ENCODE measurements at regions not wholly inside any gene's neighbourhood (a gene's known extent, or its start where the extent isn't known, plus 50 kb on each side); places are given as distances from the start of the nearest gene placed in this dataset.

GRCh38 chr6:130692659-130693058 is 134.5 kb upstream of the SMLR1 start:
- TF ChIP-seq CTCF (IDR thresholded peaks at IDR 0.05) (no peak), POLR2A (IDR thresholded peaks at IDR 0.05) (no peak)
